Neural cell (in vitro differentiated cells): ENCODE measurements at regions not wholly inside any gene's neighbourhood (a gene's known extent, or its start where the extent isn't known, plus 50 kb on each side); places are given as distances from the start of the nearest gene placed in this dataset.

ENCODE experiments used
- H2AFZ ChIP-seq: fragments of 200-600, 300-800 bp; sonication (generic), shearing (Covaris generic); 2 replicates; pipeline ENCODE4 v1.6.0; 2014; ENCODE audit warnings: low read depth, mild to moderate bottlenecking, antibody characterized with exemption, low read length, moderate library complexity
- H3F3A ChIP-seq: fragments of 200-600 bp; shearing (Covaris generic); 2 replicates; pipeline ENCODE4 v1.6.1; 2016; ENCODE audit warnings: mild to moderate bottlenecking, moderate library complexity, mixed read lengths, antibody characterized with exemption, low read length; ENCODE audit not compliant: insufficient read depth, poor library complexity, severe bottlenecking
- H3K27ac ChIP-seq: fragments of 200-600, 300-800 bp; sonication (generic), shearing (Covaris generic); 2 replicates; pipeline ENCODE4 v1.5.1; 2014; ENCODE audit warnings: mild to moderate bottlenecking, low read length, moderate library complexity
- H3K27me3 ChIP-seq: fragments of 300-800, 200-600 bp; sonication (generic), shearing (Covaris generic); 2 replicates; pipeline ENCODE4 v1.6.0; 2014; ENCODE audit warnings: mild to moderate bottlenecking, low read depth, low read length, moderate library complexity; ENCODE audit not compliant: insufficient read depth
- H3K36me3 ChIP-seq: fragments of 300-800, 200-600 bp; sonication (generic), shearing (Covaris generic); 2 replicates; pipeline ENCODE4 v1.5.1; 2014; ENCODE audit warnings: mild to moderate bottlenecking, antibody characterized with exemption, low read length, moderate library complexity; ENCODE audit not compliant: insufficient read depth
- H3K4me2 ChIP-seq: fragments of 300-800, 200-600 bp; sonication (generic), shearing (Covaris generic); 2 replicates; pipeline ENCODE4 v1.6.0; 2014; ENCODE audit warnings: mild to moderate bottlenecking, low read length
- H3K4me3 ChIP-seq: fragments of 300-800, 200-600 bp; sonication (generic), shearing (Covaris generic); 2 replicates; pipeline ENCODE4 v1.5.1; 2014; ENCODE audit warnings: mild to moderate bottlenecking, low read length, moderate library complexity
- H3K79me2 ChIP-seq: fragments of 200-600 bp; shearing (Covaris generic); replicated peaks from 2 replicates; pipeline ENCODE4 v1.6.0; 2014; ENCODE audit warnings: mild to moderate bottlenecking, low read length, moderate library complexity; ENCODE audit not compliant: insufficient read depth
- H3K9ac ChIP-seq: fragments of 300-800, 200-600 bp; sonication (generic), shearing (Covaris generic); 2 replicates; pipeline ENCODE4 v1.6.1; 2016; ENCODE audit warnings: mild to moderate bottlenecking, low read length, mixed read lengths
- H3K9me2 ChIP-seq: fragments of 200-600 bp; shearing (Covaris generic); 2 replicates; pipeline ENCODE4 v1.6.1; 2016; ENCODE audit warnings: mild to moderate bottlenecking, low read length, mixed read lengths; ENCODE audit not compliant: insufficient read depth
- H3K9me3 ChIP-seq: fragments of 200-600, 300-800 bp; sonication (generic), shearing (Covaris generic); 2 replicates; pipeline ENCODE4 v1.6.1; 2016; ENCODE audit warnings: mild to moderate bottlenecking, mixed run types, low read length, moderate library complexity, mixed read lengths
- H4K20me1 ChIP-seq: fragments of 200-600 bp; shearing (Covaris generic); 2 replicates; pipeline ENCODE4 v1.6.1; 2016; ENCODE audit warnings: mild to moderate bottlenecking, mixed run types; ENCODE audit not compliant: insufficient read depth
- EP300 ChIP-seq: fragments of 450-650 bp; conservative IDR thresholded peaks from 2 replicates; pipeline ENCODE4 v1.6.1; 2014; ENCODE audit warnings: antibody characterized with exemption, mild to moderate bottlenecking, moderate library complexity; ENCODE audit not compliant: poor library complexity, severe bottlenecking
- EZH2 ChIP-seq: fragments of 200-600, 300-800 bp; shearing (Covaris generic), sonication (generic); IDR thresholded peaks from 2 replicates; pipeline ENCODE4 v1.6.1; 2014; ENCODE audit warnings: antibody characterized with exemption, low read length, borderline replicate concordance, mild to moderate bottlenecking; ENCODE audit not compliant: insufficient read depth, poor library complexity, severe bottlenecking
- MXI1 ChIP-seq: fragments of 450-650 bp; conservative IDR thresholded peaks from 2 replicates; pipeline ENCODE4 v1.6.1; 2014; ENCODE audit warnings: antibody characterized with exemption, mild to moderate bottlenecking; ENCODE audit not compliant: poor library complexity, severe bottlenecking
- POLR2AphosphoS5 ChIP-seq: IDR thresholded peaks from 2 replicates; pipeline ENCODE4 v1.6.1; 2012
- RAD21 ChIP-seq: fragments of 450-650 bp; conservative IDR thresholded peaks from 2 replicates; pipeline ENCODE4 v1.6.1; 2014; ENCODE audit warnings: antibody characterized with exemption, mild to moderate bottlenecking, moderate library complexity
- REST ChIP-seq: IDR thresholded peaks from 2 replicates; pipeline ENCODE4 v1.6.1; 2012; ENCODE audit warnings: borderline replicate concordance
- SMC3 ChIP-seq: fragments of 450-650 bp; conservative IDR thresholded peaks from 2 replicates; pipeline ENCODE4 v1.6.1; 2014; ENCODE audit warnings: antibody characterized with exemption, mild to moderate bottlenecking, moderate library complexity; ENCODE audit not compliant: poor library complexity
- TAF1 ChIP-seq: IDR thresholded peaks from 2 replicates; pipeline ENCODE4 v1.6.1; 2012; ENCODE audit warnings: low read depth
- TF ChIP-seq, protein P1 (sequence below): fragments of 450-650 bp; IDR thresholded peaks from 2 replicates; pipeline ENCODE4 v1.5.1; 2014; ENCODE audit warnings: antibody characterized with exemption, mild to moderate bottlenecking, moderate library complexity; ENCODE audit not compliant: poor library complexity, severe bottlenecking

DNA sequence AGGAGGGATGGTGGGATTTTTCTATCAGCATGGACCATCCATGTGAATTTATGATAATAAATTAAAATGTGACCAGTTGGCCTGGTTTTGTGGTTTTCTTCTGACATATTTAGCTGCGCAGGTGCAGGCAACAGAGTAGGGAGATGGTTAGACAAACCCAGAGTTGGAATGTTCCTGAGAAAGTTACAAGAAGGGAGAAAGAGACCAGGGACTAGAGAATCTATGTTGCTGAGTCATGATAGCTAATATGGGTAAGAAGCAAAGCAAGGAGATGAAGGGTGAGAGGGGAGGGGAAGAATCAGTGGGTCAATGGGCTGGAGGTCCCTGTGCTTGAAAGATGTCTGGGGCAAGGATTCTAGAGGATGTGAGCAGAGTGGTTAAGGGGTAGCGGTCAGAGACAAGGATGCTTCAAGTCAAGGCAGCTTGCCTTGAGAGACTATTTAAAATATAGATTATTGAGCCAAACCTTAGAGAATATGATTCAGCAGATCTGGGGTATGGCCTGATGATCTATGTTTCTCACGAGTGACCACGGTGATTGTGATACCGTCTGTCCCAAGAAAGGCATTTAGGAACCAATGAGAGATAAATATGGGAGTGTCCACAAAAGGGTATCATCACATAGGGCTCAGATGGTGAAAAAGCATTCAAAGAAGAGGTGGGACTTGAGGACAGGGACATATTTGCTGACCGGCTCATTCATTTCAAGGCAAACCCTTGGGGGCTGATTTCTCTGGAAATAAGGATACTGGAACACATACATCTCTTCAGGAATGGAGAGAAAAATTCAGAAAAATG, 219.7 kb upstream of the PLD5 start:
- H3K27me3 ChIP-seq, result no peaks in the 10 kb centered on the region
- TF ChIP-seq REST (no peak), SMC3 (no peak), MXI1 (no peak), EP300 (no peak), TAF1 (no peak), POLR2AphosphoS5 (no peak), EZH2 (no peak)
- TF ChIP-seq, protein P1, sequence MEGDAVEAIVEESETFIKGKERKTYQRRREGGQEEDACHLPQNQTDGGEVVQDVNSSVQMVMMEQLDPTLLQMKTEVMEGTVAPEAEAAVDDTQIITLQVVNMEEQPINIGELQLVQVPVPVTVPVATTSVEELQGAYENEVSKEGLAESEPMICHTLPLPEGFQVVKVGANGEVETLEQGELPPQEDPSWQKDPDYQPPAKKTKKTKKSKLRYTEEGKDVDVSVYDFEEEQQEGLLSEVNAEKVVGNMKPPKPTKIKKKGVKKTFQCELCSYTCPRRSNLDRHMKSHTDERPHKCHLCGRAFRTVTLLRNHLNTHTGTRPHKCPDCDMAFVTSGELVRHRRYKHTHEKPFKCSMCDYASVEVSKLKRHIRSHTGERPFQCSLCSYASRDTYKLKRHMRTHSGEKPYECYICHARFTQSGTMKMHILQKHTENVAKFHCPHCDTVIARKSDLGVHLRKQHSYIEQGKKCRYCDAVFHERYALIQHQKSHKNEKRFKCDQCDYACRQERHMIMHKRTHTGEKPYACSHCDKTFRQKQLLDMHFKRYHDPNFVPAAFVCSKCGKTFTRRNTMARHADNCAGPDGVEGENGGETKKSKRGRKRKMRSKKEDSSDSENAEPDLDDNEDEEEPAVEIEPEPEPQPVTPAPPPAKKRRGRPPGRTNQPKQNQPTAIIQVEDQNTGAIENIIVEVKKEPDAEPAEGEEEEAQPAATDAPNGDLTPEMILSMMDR, result no peak
- no peak overlapping the region for H3K4me2 ChIP-seq
- H2AFZ ChIP-seq, result no peak overlapping the region
- no peaks in the 10 kb centered on the region for H3F3A ChIP-seq
- H4K20me1 ChIP-seq, result no peaks in the 10 kb centered on the region
- no peaks in the 10 kb centered on the region for H3K9me3 ChIP-seq
- H3K27ac ChIP-seq, result peak overlapping the region; percentile 56
- H3K9me2 ChIP-seq, result no peaks in the 10 kb centered on the region
- H3K36me3 ChIP-seq, result no peaks in the 10 kb centered on the region
- no peak overlapping the region for H3K9ac ChIP-seq
- H3K4me3 ChIP-seq, result no peak overlapping the region
- no peaks in the 10 kb centered on the region for H3K79me2 ChIP-seq

- no peak overlapping the region for H2AFZ ChIP-seq
- TF ChIP-seq EP300 (no peak), RAD21 (no peak), SMC3 (no peak), REST (no peak), MXI1 (no peak), POLR2AphosphoS5 (no peak), TAF1 (no peak), EZH2 (no peak)
- TF ChIP-seq, protein P1, result no peak
- no peaks in the 10 kb centered on the region for H3K36me3 ChIP-seq
- H3K27me3 ChIP-seq, result no peaks in the 10 kb centered on the region
- H3K4me3 ChIP-seq, result no peak overlapping the region
- H3K27ac ChIP-seq, result no peak overlapping the region
- H3K9me2 ChIP-seq, result no peaks in the 10 kb centered on the region
- no peak overlapping the region for H3K4me2 ChIP-seq
- H3K79me2 ChIP-seq, result no peaks in the 10 kb centered on the region
- no peaks in the 10 kb centered on the region for H4K20me1 ChIP-seq
- H3F3A ChIP-seq, result no peaks in the 10 kb centered on the region
- no peak overlapping the region for H3K9ac ChIP-seq
- H3K9me3 ChIP-seq, result no peaks in the 10 kb centered on the region
Measured at GRCh38 chr1:242738702-242739645, 214.5 kb upstream of the PLD5 start.
